ENCODE measurements at regions not wholly inside any gene's neighbourhood (a gene's known extent, or its start where the extent isn't known, plus 50 kb on each side); places are given as distances from the start of the nearest gene placed in this dataset.
"Not testable (repeated sequence)": the region's sequence is repeated elsewhere in the genome, so short reads cannot be mapped to it uniquely, and the experiment has no call there.

DNA sequence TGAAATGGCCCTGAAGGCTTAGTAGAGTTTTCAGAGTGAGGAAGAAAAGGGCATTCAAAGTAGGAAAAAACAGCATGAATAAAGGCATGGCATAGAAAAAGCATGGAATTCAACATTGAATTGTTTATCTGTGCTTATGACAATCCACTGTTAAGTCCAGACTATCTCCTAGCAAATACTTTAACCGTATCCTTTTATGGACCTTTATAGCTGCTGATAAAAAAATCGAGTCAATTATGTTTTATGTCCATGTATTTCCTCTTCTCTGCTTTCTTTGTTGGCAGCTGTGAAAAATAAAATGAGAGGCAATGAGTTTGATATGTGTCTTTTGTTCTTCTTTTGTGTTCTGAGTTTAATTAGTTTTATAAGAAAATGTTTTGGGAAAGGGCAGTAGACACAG, 70.4 kb downstream of the TDRD15 start:
- no peak for ATAC-seq (ENCODE audit: poor library complexity)
- intact Hi-C loops (cut with DNase I) = no loop called here
- no peak for DNase-seq

DNA sequence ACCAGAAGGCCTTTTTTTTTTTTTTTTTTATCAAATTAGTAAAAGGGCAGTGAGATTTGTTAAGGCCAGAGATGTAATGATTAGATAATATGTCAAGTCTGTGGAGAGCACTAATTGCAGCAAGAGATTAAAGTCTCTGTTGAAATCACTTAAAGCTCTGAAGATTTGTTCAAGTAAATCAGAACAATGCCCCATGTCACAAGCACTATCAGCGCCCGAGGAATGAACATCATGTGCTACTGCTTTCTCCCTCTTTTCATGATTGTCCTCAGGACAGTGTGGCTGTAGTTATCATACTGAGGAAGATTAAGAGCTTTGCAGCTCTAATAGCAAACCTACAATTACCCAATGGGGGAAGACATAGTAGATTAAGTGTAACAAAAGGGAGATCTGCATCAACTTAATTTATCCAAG, 71.1 kb downstream of the TDRD15 start:
- DNase-seq = no peak

DNA sequence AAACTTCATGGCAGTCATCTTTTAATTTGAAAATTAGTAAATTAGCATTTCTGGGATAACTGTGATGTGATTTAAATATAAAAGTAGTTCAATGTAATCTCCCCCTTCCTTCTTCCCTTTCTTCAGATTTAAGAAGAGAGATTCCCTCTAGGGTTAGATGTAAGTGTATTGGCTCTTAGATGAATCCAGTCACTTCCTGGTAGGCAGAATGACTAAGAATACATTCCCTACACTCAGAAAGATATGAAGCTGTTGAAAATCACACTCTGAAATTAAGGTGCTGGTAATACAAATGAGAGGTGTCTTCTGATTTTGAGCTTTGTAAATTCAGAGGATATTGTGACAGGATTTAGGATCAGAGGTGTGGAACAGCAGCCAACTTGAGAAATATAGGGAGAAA, 71.6 kb downstream of the TDRD15 start:
- ATAC-seq (ENCODE audit: poor library complexity) (no peak), DNase-seq (no peak)
- intact Hi-C loops (cut with DNase I) = no loop called here

More for the DNA sequence above, 71.1 kb downstream of the TDRD15 start:
- ATAC-seq (ENCODE audit: poor library complexity) = no peak
- intact Hi-C loops (cut with DNase I) = no loop called here

DNA sequence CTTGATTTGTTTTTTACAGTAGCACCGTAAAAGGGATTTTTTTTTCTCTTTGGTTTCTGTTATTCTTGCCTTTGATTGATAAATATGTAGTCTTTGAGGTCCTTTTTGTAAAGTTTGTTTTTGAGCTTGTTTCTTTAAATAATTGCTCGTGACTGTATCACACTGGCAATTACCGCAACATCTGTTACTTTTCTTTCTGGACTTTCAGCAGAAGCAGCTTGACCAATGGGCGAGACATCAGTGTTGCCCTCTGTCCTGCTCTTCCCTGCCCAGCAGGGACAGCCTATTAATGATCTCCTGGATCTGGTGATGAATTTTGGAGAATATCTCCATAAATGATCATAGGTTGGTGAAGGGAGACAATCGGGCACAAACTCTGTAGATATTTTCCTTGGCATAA, 74.9 kb downstream of the TDRD15 start:
- ATAC-seq (ENCODE audit: poor library complexity) (no peak), DNase-seq (no peak)
- intact Hi-C loops (cut with DNase I) = no loop called here

DNA sequence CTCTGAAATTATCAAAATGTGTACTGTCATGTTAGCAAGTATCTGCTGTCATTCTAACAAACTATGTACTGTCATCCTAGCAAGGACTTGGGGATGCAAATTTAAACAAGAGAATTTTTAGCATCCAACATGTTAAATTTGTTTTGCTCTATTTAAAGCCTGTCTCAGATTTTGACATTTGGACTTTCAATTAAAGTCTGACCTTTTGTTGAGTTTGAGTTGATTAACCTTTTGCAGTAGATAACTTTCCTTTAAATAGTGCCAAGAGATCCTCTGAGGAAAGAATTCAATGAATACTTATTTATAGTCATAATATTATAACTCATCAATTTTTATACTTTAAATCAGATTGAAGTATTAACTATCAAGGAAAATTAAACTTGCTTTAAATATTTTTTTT, 80.2 kb downstream of the TDRD15 start:
- ATAC-seq (ENCODE audit: poor library complexity) (no peak), DNase-seq (no peak)
- intact Hi-C loops (cut with DNase I) = no loop called here

DNA sequence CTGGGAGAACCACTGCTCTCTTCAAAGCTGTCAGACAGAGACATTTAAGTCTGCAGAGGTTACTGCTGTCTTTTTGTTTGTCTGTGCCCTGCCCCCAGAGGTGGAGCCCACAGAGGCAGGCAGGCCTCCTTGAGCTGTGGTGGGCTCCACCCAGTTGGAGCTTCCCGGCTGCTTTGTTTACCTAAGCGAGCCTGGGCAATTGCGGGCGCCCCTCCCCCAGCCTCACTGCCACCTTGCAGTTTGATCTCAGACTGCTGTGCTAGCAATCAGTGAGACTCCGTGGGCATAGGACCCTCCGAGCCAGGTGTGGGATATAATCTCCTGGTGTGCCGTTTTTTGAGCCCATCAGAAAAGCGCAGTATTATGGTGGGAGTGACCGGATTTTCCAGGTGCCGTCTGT, 90.3 kb downstream of the TDRD15 start:
- ATAC-seq (ENCODE audit: poor library complexity); DNase-seq; intact Hi-C loops (cut with DNase I): not testable (repeated sequence)

DNA sequence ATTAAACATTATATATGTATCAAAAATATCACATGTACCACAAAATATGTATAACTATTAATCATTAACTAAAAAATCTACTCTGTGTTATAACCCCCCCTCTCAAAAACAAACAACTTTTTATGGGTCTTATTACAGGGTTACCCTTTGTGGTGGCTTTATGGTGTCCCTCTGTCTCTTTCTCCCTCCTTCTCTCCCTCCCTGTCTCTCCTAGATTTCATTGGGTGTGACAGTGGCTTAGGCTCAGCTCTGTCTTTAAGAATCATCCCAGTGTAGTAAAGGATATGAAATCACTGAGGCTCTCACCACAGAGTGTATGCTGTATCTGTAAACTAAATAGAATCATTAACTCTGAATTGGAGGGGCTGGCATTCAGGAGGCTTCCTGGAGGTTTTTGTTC, 93.7 kb downstream of the TDRD15 start:
- ATAC-seq (ENCODE audit: poor library complexity) (no peak), DNase-seq (no peak)
- intact Hi-C loops (cut with DNase I) = no loop called here

DNA sequence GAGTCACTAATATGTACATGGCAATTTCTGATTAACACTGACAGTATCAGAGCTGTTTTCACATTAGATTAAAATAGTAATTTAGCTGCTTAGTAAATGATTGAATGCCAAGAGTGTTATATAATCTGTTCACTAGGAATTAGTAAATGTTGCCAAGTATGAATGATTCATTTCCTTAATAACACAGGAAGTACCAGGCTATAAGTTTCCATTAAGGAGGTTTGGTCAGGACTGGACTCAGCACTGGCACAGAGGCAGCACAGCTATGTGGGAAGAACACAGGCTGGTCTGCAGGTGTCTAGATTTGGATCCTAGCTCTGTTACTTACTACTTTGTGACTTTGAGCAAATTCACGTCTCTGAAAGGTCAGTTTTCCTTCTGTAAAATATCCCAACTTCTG, 97.2 kb downstream of the TDRD15 start:
- DNase-seq (no peak), ATAC-seq (ENCODE audit: poor library complexity) (no peak)
- intact Hi-C loops (cut with DNase I) = no loop called here

DNA sequence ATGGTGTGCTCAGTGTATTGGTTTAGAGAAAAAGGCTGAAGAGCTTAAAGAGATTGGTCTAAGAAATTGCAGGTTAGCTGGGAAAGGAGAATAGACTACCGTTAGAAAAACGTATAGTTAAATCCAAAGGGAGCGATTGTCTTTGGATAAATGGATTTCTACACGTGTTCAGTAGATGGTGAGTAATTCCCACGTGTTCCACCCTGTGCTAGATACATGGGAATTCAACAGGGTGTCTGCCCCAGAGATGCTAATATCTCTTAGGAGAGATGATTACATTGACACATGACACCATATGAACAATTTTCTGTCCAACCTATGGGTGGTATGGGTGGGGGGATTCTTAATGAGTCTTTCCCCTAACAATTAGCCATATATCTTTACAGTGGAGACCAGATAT, 99.8 kb downstream of the TDRD15 start:
- DNase-seq (no peak), ATAC-seq (ENCODE audit: poor library complexity) (no peak)
- intact Hi-C loops (cut with DNase I) = no loop called here

DNA sequence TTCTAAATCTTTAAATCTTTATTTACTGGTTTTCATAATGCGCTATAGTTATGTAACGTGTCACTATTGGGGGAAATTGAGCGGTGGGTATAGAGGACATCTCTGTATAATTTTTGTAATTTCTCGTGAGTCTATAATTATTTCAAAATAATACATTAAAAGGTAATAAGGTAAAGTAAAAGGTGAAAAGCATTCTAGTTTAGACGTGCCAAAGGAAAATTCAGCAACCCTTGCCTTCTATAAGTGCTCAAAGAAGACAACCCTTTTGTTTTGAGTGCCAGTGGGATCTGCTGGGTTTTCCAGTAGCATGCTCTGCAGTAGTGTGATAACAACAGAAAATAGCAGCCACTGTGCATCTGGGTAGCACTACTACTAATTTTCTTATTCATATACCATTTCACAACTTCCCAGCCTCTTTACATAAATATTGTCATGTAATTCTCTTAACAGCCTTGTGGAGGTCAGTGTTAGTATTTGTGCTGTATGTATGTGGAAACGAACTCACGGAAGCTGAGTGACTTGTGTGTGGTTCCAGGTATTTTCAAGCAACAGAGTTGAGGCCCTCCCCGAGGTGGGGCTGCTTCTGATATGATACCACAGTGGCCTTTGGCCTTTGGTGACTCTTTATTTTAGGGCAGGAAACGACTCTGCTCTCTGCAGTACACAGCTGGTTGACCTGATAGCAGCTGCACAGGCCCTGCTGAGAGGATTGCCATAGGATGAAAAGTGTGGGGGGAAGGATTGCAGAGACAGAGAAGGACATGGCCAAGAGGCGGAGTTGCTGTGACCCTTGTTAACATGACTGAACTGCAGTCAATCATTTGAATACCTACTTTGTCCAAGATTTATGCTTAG, 104.5 kb downstream of the TDRD15 start:
- intact Hi-C loops (cut with DNase I) = no loop called here
- ATAC-seq (ENCODE audit: poor library complexity) (no peak), DNase-seq (no peak)

DNA sequence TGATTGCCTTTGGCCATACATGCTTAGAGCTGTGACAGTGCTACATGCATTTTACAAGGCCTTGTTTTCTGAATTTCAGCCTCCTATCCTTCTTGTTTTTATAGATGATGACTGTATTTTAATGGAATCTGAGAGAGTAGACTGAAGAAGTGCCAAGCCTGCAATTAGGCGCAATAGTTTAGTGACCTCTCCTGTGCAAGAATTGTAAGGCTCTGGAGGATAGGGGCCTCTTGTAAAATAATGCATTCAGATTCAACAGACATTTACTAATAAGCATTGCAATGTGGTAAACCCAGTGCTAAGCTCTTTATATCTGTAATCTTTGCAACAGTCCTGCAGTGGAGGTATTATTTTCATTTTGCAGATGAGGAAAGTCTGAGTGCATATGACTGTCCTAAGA, 105.5 kb downstream of the TDRD15 start:
- intact Hi-C loops (cut with DNase I) = no loop called here
- no peak for ATAC-seq (ENCODE audit: poor library complexity)
- DNase-seq = no peak

DNA sequence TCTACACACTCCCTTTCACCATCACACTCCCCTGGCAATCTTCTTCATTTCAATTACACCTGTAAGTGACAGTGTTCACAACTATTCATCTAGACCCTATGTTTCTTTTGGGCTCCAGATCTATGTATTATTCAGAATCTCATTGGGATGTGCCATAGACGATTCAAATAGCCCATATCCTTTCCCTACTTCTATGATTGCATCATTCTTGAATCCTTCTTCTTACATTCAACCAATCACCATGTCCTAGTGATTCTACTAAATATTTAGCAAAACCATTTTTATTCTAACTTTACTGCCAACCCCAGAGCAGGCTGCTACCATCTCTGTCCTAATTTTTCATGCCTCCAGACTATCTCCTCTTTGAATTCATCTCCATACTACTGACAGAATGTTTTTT, 106.4 kb downstream of the TDRD15 start:
- no peak for DNase-seq
- intact Hi-C loops (cut with DNase I) = no loop called here
- no peak for ATAC-seq (ENCODE audit: poor library complexity)

DNA sequence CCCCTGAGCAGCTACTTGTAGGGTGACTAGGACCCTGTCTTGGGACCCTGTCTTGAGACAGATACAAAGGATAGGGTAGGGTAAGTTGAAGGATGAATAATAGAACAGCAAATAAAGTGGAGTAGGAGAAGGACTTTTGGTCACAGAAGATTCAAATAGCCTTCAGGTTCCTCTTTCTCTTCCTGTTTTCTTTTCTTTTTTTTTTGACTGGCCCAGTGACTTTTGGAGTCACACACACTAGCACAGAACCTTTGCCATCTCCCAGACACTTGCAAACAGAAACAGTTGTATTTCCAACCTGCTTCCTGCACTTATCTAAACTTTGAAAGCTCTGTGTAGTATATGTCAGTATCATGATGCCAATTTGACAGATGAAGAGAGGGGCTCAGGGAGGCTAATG, 108.2 kb downstream of the TDRD15 start:
- intact Hi-C loops (cut with DNase I) = no loop called here
- DNase-seq = no peak
- ATAC-seq (ENCODE audit: poor library complexity) = peak; percentile 20

DNA sequence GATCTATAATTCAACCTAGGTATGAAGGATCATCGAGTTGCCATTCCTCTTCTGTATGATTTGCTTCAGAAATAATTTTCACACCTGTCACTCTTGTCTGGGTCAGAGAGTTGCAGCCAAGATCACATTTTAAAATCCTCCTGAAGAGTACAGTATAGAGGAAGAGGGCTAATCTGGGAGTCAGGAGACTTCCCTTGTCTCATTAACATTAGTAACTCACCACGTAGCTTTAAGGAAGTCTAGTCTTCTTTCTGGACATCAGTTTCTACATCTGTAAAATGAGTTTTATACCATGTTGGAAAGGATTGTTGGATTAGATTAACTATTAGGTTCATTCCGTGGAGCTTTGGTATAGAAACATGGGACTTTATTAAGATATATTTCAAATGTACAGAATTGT, 109.4 kb downstream of the TDRD15 start:
- DNase-seq = no peak
- intact Hi-C loops (cut with DNase I) = no loop called here
- no peak for ATAC-seq (ENCODE audit: poor library complexity)

DNA sequence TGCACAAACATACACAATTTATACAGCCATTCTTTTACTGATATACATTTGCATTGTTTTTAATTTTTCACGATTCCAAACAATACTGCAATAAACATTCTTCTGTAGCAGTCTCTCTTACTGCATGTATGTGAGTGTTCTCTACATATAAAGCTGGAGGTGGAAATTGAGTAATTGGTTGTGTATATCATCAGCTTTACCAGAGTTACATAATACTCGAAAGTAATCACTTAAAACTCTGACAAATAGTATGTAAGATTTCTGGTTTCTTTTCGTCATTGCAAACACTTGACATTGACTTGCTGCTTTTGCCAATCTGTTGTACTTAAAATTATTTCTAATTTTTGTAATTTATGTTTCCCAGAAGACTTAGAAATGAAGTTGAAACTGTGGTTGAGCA, 110.2 kb downstream of the TDRD15 start:
- DNase-seq = no peak
- ATAC-seq (ENCODE audit: poor library complexity) = no peak
- intact Hi-C loops (cut with DNase I) = no loop called here

DNA sequence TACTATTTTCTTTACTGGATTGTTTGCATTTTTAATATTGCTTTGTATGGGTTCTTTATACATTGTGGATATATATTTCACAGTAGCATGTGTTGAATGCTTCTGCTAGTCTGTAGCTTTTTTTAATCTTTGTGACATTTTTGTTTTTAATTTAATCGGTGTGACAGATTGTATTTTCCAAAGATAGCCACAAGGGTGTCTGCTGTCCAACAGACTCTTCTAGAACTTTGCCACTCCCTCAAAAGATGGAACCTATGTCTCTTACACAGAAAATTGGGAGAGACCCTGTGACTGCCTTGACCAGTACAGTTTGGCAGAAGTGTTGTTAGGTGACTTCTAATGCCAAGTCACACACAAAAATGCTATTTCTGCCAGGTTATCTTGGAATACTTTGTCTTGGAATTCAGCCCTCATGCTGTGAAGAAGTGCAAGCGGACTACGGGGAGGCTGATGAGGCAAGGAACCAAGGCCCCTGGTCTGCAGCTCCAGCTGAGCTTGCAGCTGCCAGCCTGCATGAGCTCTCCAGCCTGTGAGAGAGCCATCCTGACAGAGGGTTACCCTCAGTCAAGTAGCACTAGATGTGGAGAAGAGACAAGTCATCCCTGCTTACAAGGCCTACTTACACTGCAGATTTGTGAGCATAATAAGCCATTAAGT, 110.8 kb downstream of the TDRD15 start:
- ATAC-seq (ENCODE audit: poor library complexity) = no peak
- no peak for DNase-seq
- intact Hi-C loops (cut with DNase I) = no loop called here

DNA sequence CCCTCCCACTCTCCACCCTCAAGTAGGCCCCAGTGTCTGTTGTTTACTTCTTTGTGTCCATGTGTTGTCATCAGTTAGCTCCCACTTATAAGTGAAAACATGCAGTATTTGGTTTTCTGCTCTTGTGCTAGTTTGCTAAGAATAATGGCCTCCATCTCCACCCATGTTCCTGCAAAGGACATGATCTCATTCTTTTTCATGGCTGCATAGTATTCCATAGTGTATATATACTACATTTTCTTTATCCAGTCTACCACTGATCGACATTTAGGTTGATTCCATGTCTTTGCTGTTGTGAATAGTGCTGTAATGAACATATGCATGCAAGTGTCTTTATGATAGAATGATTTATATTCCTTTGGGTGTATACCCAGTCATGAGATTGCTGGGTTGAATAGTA, 116.0 kb downstream of the TDRD15 start:
- intact Hi-C loops (cut with DNase I); ATAC-seq (ENCODE audit: poor library complexity); DNase-seq: not testable (repeated sequence)

DNA sequence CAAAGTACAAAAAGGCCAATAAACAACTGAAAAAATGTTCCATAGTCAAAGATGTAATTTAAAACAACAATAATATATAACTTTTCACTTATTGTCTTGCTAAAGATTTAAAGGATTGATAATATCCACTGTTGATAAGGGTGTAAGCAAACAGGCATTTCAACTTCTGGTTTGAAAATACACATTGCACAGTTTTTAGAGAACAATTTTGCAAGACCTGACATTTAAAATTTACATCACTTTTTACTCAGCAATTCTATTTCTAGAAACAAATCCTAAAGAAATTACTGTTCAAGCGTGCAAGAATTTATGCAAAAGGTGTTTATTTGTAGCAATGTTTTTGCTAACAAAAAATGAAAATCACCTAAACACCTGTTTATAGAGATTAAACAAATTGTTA, 120.4 kb downstream of the TDRD15 start:
- DNase-seq (no peak), ATAC-seq (ENCODE audit: poor library complexity) (no peak)
- intact Hi-C loops (cut with DNase I) = no loop called here

DNA sequence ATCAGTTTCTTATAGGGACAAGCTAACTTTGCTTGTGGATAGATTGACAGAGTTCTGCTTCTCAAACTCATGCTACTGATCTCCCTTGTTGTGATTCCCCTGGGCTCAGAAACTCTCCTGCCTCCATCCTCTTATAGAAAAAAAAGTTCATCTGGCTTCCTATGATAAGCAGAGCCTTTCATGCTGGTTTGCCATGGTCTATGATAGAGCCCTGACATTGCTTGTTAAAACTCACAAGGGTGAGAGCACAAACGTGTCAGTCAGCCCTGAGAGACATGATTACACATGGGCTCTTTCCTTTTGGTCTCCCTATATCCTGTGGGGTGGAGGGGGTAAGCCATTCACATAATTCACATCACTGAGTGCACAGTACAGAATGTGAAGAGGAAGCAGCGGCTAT, 121.8 kb downstream of the TDRD15 start:
- ATAC-seq (ENCODE audit: poor library complexity) (no peak), DNase-seq (no peak)
- intact Hi-C loops (cut with DNase I) = no loop called here

DNA sequence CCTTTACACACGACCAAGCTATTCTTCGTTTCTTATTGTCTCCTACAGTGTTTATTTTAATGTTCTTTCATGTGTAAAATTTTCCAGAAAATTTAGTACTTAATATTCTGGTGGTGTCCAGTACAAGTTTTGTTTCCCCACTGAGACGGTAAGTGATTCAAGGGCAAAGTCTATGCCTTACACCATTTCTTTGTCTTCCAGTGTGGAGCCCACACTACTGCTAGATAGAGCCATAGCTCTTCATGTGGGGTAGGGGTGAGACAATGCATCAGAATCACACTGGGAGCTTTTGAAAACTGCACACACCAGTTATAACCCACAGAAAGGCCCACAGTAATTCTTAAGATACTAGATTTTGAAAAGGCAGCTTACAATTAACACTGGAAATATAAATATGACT, 125.6 kb downstream of the TDRD15 start:
- intact Hi-C loops (cut with DNase I) = no loop called here
- DNase-seq (no peak), ATAC-seq (ENCODE audit: poor library complexity) (no peak)

Data from Right ventricle myocardium superior (tissue), 1 donor.